NCI-H1417 treated with DMSO at 0.1 percent for 48 hours (cell line): ENCODE measurements at regions not wholly inside any gene's neighbourhood (a gene's known extent, or its start where the extent isn't known, plus 50 kb on each side); places are given as distances from the start of the nearest gene placed in this dataset.

ENCODE experiments used
- DNase-seq: peaks from one replicate; lab custom pipeline; 2025; lab: John Stamatoyannopoulos, UW

- no peak for DNase-seq
Measured at GRCh38 chr2:104408266-104408665, 445.6 kb upstream of the POU3F3 start.

DNA sequence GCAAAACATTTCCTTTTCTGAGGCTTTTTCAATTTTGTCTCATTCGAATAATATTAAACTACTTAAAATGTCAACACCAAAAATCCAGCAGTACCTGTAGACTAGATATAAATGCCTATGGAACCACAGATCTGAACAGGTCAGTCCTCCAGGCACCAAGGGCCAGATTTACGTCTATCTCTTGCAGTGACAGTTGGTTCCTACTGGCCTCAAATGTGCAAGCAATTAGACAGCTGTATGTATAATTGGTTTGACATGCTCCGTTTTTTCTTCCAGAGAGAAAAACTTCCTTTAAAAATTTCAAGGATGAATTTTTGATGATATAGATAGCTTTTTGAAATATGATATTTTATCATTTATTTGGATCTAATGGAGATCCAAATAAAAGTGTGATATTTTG, 443.8 kb upstream of the POU3F3 start:
- DNase-seq, result no peak

- DNase-seq, result no peak
Measured at GRCh38 chr2:104412384-104412783, 441.5 kb upstream of the POU3F3 start.

GRCh38 chr2:104413890-104414289, 440.0 kb upstream of the POU3F3 start:
- no peak for DNase-seq

DNA sequence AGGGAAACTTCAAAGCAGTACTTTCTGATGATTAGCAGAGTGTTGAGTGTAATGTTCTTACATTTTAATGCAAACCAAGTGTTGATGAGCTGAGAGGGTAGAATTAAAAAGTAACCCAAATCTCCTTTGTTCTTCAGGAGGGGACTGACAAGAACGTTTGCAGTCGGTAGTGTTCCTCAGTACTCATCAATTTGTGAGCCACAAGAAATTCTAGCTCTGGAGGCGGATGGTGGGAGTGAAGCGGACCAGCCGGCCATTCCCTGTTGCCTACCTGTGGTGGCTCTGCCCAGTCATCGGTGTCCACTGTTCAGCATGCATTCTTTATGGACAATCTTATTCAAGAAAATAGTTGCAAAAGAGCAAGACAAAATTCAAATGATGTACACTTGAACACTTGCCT, 438.6 kb upstream of the POU3F3 start:
- no peak for DNase-seq

GRCh38 chr2:104416339-104417000, 437.4 kb upstream of the POU3F3 start:
- DNase-seq, result no peak

DNA sequence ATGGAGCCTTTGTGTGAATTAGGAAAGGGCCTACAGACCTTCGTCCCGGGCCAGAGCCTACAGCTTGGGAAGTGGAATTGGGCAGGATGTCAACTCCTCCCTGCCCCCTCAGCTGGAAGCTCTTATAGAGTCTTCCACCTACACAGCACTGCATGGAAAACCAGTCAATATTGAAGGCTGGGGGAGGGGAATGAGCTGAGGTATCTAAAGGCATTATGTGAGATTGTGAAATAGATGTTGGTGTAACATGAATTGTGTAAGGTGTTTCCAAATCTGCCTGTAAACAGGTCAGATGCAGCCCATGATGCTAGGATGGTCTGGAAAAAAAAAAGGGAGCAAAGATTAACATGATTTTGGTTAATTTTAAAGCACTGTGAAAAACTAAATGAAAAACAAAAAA, 433.5 kb upstream of the POU3F3 start:
- no peak for DNase-seq

DNA sequence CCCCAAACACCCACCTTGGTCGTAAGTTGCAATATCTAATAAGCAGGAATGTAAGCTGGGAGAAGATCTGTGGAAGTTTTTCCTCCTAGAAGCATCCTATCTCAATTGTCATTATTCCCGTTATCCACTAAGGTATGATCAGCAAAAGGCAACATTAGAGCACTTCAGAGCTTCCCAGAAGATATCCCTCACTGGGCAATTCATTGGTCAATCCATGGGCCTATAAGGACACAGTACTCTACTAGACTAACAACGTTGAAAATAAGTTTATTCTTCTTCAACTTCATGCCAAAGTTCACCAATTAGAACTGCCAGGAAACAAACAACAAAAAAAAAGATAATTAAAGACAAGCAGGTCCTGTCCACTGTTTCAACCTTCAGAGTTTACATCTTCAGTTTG, 433.0 kb upstream of the POU3F3 start:
- DNase-seq, result no peak

GRCh38 chr2:104425850-104426595, 427.9 kb upstream of the POU3F3 start:
- no peak for DNase-seq

GRCh38 chr2:104428155-104428554, 425.8 kb upstream of the POU3F3 start:
- no peak for DNase-seq

GRCh38 chr2:104429639-104430358, 424.1 kb upstream of the POU3F3 start:
- DNase-seq, result no peak

DNA sequence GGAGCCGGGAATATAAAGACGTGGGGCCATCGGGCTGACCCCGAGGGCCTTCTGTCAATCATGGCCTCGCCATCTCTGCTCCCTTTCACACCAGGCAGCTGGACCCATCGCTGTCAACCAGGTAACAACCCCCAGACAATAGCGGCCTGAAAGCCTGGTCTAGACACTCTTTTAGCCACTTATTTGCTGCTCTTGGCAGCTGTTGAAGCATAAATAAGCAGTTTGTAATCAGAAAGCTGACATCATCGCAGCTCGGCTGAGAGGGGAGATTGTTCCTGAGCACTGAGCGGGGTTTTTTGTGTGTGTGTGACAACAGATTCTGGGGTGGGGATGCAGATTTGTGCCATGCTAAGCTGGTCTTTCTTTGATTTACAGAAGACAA, 423.6 kb upstream of the POU3F3 start:
- DNase-seq, result no peak

DNA sequence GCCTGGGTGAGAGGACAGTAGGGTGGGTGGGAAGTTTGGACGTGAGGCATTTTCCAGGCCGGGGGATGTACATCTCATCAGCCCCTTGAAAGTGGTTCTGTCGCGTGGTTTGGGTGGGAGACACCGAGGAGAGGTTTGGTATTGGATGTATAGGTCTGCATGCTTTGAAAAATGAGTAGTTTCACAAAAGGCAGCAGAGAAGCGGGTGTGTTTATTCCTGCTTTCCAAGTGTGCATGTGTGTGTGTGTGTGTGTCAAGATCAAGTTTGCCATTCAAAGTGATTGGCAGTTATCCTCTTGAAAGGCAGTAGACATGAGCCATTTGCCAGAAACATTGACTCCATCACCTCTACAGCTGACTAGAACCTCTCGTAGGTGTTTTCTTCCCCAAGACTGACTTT, 423.1 kb upstream of the POU3F3 start:
- no peak for DNase-seq

GRCh38 chr2:104431701-104432121, 422.2 kb upstream of the POU3F3 start:
- no peak for DNase-seq

GRCh38 chr2:104432401-104432800, 421.5 kb upstream of the POU3F3 start:
- no peak for DNase-seq

GRCh38 chr2:104432991-104433390, 420.9 kb upstream of the POU3F3 start:
- no peak for DNase-seq

- DNase-seq, result no peak
Measured at GRCh38 chr2:104433657-104434056, 420.3 kb upstream of the POU3F3 start.

DNA sequence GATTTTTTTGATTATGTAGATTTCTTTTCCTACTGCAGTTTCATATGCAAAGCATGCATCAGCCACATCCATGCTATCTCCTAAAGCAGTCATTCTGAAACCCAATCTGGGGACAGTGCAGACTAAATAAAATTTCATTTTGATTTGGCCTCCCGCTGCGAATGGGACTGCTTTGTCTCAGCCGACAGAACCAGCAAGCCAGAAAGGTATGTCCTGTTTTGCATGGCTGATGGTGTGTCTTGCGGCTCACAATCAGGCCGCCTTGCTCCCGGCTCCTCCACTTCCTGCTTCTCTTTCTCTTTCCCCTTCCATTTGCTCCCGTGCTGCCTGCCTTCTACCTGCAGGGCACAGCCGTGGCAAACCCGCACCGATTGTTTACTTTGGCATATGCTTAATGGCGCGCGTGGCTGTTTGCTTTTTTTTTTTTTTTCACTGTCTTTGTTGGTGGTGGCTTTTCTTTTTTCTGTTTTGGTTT, 419.6 kb upstream of the POU3F3 start:
- no peak for DNase-seq

DNA sequence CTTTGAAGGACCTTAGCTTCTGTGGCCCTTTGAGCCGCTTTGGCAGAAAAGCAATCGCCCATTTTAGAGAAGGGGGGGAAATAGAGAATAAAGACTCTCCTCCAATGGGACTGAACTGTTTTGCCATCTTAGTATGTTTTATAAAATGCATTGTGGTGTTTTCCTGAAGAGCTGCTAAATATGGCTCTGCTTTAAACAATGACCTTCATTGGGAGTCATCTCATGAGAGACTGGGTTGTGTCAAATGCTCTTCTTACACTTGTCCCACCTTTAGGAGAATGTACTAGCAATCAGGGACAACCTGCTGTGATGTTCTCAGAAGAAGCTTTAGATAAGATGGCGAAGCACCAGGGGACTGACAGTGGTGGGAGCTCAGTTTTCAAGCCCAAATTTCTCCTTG, 418.9 kb upstream of the POU3F3 start:
- no peak for DNase-seq

GRCh38 chr2:104438481-104438880, 415.4 kb upstream of the POU3F3 start:
- no peak for DNase-seq

DNA sequence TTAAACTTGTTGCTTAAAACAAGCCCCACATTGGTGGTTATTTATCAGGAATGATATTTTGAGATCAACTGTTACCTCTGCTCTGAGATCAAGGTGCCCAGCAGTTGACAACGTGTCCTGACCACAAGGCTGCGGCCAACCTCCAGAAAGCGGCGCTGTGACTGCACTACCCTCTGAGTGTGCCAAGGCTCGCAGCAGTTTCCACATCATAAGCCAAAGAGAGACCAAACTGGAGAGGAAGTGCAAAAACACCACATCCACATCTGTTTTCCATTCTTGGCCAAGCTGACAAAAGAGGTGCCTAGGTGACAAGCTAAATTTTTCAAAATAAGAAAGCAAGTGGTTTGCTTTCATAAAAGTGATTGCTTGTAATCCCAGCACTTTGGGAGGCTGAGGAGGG, 410.8 kb upstream of the POU3F3 start:
- no peak for DNase-seq

- no peak for DNase-seq
Measured at GRCh38 chr2:104444392-104444791, 409.5 kb upstream of the POU3F3 start.

DNA sequence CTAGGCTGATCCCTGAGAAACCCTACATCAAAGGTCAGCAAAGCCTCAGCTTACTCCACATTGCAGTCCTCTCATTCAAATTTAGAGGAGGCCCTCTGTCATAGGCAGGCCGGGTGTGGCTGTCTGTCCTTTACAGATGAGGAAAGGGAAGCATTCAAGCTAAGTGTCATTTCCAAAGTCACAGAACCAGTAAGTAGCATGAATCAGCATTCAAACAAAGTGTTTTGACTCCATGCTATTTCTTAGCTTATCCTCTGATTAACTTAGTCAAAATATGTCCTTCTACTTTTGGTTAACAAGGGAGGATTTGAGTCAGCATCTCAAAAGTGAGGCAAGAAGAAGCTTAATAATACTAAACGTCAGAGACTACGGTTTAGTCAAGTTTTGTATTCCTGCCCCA, 409.0 kb upstream of the POU3F3 start:
- DNase-seq, result no peak
